ENCODE measurements at regions not wholly inside any gene's neighbourhood (a gene's known extent, or its start where the extent isn't known, plus 50 kb on each side); places are given as distances from the start of the nearest gene placed in this dataset.

- no peak overlapping the region for H3K27ac ChIP-seq
- H3K27me3 ChIP-seq, result no peaks in the 10 kb centered on the region
- WGBS, 2 donors, result 86 to 94% methylated on average over 6 of the region's 6 CpGs
- TF ChIP-seq, protein P1, sequence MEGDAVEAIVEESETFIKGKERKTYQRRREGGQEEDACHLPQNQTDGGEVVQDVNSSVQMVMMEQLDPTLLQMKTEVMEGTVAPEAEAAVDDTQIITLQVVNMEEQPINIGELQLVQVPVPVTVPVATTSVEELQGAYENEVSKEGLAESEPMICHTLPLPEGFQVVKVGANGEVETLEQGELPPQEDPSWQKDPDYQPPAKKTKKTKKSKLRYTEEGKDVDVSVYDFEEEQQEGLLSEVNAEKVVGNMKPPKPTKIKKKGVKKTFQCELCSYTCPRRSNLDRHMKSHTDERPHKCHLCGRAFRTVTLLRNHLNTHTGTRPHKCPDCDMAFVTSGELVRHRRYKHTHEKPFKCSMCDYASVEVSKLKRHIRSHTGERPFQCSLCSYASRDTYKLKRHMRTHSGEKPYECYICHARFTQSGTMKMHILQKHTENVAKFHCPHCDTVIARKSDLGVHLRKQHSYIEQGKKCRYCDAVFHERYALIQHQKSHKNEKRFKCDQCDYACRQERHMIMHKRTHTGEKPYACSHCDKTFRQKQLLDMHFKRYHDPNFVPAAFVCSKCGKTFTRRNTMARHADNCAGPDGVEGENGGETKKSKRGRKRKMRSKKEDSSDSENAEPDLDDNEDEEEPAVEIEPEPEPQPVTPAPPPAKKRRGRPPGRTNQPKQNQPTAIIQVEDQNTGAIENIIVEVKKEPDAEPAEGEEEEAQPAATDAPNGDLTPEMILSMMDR (IDR thresholded peaks at IDR 0.05), result no peak
- no peak for TF ChIP-seq POLR2AphosphoS5 (IDR thresholded peaks at IDR 0.05)
- TF ChIP-seq POLR2A (IDR thresholded peaks at IDR 0.05), result no peak
- TF ChIP-seq EP300 (IDR thresholded peaks at IDR 0.05), result no peak
- H3K4me3 ChIP-seq, result no peak overlapping the region
- DNase-seq, result no peak
- no peaks in the 10 kb centered on the region for H3K4me1 ChIP-seq
- H3K36me3 ChIP-seq, result no peaks in the 10 kb centered on the region
- intact Hi-C loops (cut with DNase I), result no loop called here
- peaks cover 0 to 8% (median 0%) of the 10 kb centered on the region in 4 donors for H3K9me3 ChIP-seq
Measured at GRCh38 chr18:56207989-56208388, 430.4 kb downstream of the TXNL1 start.

GRCh38 chr18:56204052-56204451, 434.3 kb downstream of the TXNL1 start:
- H3K36me3 ChIP-seq, result no peaks in the 10 kb centered on the region
- DNase-seq, result no peak
- no peaks in the 10 kb centered on the region for H3K27me3 ChIP-seq
- no peak overlapping the region for H3K27ac ChIP-seq
- TF ChIP-seq, protein P1 (IDR thresholded peaks at IDR 0.05), result no peak
- no peak for TF ChIP-seq EP300 (IDR thresholded peaks at IDR 0.05)
- TF ChIP-seq POLR2A (IDR thresholded peaks at IDR 0.05), result no peak
- TF ChIP-seq POLR2AphosphoS5 (IDR thresholded peaks at IDR 0.05), result no peak
- intact Hi-C loops (cut with DNase I), result no loop called here
- peaks cover 0 to 10% (median 2%) of the 10 kb centered on the region in 4 donors for H3K4me1 ChIP-seq
- H3K9me3 ChIP-seq, result peaks cover 0 to 8% (median 0%) of the 10 kb centered on the region in 4 donors
- no peak overlapping the region for H3K4me3 ChIP-seq

DNA sequence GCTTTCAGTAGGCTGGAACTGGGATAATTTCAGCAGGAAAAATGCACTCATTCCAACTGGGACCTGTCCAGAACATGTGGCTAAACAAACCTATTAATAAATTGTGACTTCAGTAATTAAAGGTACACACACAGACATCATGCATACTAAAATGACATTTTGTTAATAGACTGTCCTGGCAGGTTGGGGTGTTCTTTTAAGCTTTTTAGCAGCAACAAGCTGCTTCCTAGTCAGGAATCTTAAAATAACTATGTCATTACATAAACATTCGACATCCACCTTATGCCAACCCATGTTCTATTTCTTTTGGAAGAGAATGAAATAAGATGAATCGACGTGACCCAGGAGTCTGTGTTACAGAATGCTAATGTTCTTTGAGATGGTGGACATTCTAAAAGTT, 435.7 kb downstream of the TXNL1 start:
- no peaks in the 10 kb centered on the region for H3K27me3 ChIP-seq
- 79 to 84% methylated on average over 3 of the region's 3 CpGs for WGBS, 2 donors
- H3K36me3 ChIP-seq, result no peaks in the 10 kb centered on the region
- peaks cover 0 to 10% (median 2%) of the 10 kb centered on the region in 4 donors for H3K4me1 ChIP-seq
- H3K9me3 ChIP-seq, result peaks cover 0 to 8% (median 0%) of the 10 kb centered on the region in 4 donors
- DNase-seq, result no peak
- no peak overlapping the region for H3K4me3 ChIP-seq
- TF ChIP-seq POLR2AphosphoS5 (IDR thresholded peaks at IDR 0.05) (no peak), EP300 (IDR thresholded peaks at IDR 0.05) (no peak), POLR2A (IDR thresholded peaks at IDR 0.05) (no peak)
- TF ChIP-seq, protein P1 (IDR thresholded peaks at IDR 0.05), result no peak
- intact Hi-C loops (cut with DNase I), result no loop called here
- peak overlapping the region in 1 of 4 donors; percentile 21 for H3K27ac ChIP-seq

DNA sequence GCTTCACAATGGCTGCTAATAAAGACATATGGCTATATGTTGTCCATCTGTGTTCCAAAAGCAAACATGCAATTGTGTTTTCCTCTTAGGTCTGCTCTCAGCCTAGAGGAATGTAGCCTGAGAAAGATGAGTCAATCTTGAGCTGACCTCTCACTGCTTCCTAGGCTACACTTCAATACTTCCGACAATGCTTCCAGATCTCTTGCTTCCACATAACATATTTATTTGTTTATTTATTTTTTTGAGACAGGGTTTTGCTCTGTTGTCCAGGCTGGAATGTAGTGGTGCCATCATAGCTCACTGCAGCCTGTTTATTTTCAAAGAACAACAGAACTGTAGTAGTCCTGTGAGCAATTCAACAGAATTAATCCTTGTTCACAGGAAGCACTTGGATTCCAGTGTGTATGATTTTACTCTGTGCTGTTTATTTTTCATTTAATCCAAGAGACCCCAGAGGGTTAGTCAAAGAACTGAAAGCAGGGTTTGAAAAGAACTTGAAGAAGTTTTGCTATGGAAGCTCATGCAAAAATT, 437.9 kb downstream of the TXNL1 start:
- no peak overlapping the region for H3K27ac ChIP-seq
- H3K4me3 ChIP-seq, result no peak overlapping the region
- H3K9me3 ChIP-seq, result peaks cover 0 to 8% (median 0%) of the 10 kb centered on the region in 4 donors
- intact Hi-C loops (cut with DNase I), result no loop called here
- no peaks in the 10 kb centered on the region for H3K27me3 ChIP-seq
- H3K4me1 ChIP-seq, result peaks cover 0 to 10% (median 2%) of the 10 kb centered on the region in 4 donors
- H3K36me3 ChIP-seq, result no peaks in the 10 kb centered on the region
- TF ChIP-seq EP300 (IDR thresholded peaks at IDR 0.05), result no peak
- TF ChIP-seq, protein P1 (IDR thresholded peaks at IDR 0.05), result no peak
- TF ChIP-seq POLR2AphosphoS5 (IDR thresholded peaks at IDR 0.05), result no peak
- no peak for TF ChIP-seq POLR2A (IDR thresholded peaks at IDR 0.05)
- 69 to 70% methylated on average over 1 of the region's 1 CpG for WGBS, 2 donors
- no peak for DNase-seq

Measured in sigmoid colon (tissue), 6 donors.